ENCODE measurements at regions not wholly inside any gene's neighbourhood (a gene's known extent, or its start where the extent isn't known, plus 50 kb on each side); places are given as distances from the start of the nearest gene placed in this dataset.
A peak's percentile ranks its signal among the peaks of the same experiment; 100 is the strongest.
"Not testable (repeated sequence)": the region's sequence is repeated elsewhere in the genome, so short reads cannot be mapped to it uniquely, and the experiment has no call there.

DNA sequence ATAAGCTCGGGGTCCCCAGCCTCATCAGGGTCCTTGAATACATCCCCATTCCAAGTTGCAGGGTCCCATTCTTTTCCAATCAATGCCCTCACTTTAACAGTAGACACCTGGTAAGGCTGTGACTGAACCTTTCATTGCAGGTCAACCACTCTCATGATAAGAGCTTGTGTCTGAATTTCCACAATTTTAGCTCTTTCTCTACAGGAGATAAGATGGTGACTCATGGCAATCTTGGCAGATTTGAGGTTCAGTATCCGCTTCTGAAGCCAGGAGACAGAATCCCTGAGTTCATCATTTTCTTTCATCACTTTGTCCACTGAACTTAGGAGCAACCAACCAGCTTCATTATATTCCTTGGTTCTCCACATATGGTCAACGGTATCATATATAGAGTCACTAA is 409.9 kb downstream of the TMEM232 start:
- H3K27ac Mint-ChIP-seq; DNase-seq (ENCODE audit: low spot score in 2 of 2); H3K9me3 Mint-ChIP-seq; H3K4me3 Mint-ChIP-seq; H3K4me1 Mint-ChIP-seq; H3K36me3 Mint-ChIP-seq; ATAC-seq: not testable (repeated sequence)

DNA sequence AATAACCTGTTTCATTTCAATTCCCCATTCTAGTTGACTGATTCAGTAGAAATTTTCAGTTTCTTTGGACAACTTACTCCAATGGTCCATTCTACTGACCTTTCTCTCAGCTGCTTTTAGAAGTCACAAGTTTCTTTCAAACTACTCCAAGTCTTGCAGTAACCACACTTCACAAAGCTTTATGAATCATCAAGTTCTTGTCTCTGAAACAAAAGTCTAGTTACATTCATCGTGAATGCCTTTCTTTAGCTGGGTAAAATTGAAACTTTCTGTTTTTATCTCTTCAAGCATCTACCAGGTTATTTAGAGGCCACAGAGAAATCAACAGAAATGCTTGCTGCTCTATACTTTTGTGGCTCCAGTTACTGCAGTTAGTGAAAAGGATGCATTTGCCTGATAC is 405.4 kb downstream of the TMEM232 start:
- no peak for DNase-seq (ENCODE audit: low spot score in 2 of 2)
- H3K27ac Mint-ChIP-seq = no peak overlapping the region
- H3K4me3 Mint-ChIP-seq = no peak overlapping the region
- no peaks in the 10 kb centered on the region for H3K9me3 Mint-ChIP-seq
- no peaks in the 10 kb centered on the region for H3K36me3 Mint-ChIP-seq
- no peaks in the 10 kb centered on the region for H3K4me1 Mint-ChIP-seq
- ATAC-seq = peak; percentile 13

DNA sequence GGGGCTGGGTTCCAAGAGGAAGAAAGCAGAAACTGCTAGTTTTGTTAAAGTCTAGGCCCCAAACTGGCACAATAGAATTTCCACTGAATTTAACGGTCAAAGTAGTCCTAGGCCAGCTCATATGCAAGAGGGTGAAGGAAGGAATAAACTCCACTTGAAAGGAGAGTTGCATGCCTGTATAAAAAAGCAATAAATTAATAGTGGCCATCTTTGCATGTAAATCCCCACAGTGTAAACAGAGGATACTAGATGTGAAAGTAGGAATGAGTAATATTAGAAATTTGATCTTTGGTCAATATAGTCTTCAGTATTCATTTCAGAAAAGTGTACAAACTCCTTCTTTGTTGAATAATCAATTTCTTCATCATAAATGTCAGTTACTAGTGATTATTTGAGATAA is 403.1 kb downstream of the TMEM232 start:
- ATAC-seq = no peak
- Mint-ChIP-seq H3K36me3 (no peaks in the 10 kb centered on the region), H3K4me1 (no peaks in the 10 kb centered on the region), H3K9me3 (no peaks in the 10 kb centered on the region), H3K4me3 (no peak overlapping the region), H3K27ac (no peak overlapping the region)
- DNase-seq (ENCODE audit: low spot score in 2 of 2) = no peak

DNA sequence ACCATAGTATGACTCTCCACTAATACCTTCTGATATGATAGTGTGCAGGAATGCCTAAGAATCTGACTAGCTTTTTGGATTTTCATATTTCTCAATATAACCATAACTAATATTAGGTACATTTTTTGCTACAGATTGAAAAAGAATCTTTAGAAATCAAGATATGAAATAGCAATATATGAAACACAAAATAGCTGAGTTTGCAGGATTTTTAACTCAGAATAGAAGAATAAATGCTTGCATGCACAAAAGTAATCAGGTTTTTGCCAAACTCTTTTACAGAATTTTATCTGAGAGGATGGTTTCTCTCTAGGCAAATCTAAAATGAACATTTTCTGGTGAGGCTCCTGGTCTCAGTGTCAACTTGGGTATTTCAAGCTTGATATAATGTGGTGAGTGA is 402.6 kb downstream of the TMEM232 start:
- DNase-seq (ENCODE audit: low spot score in 2 of 2) = no peak
- Mint-ChIP-seq H3K9me3 (no peaks in the 10 kb centered on the region), H3K27ac (no peak overlapping the region), H3K36me3 (no peaks in the 10 kb centered on the region), H3K4me1 (no peaks in the 10 kb centered on the region), H3K4me3 (no peak overlapping the region)
- ATAC-seq = no peak

DNA sequence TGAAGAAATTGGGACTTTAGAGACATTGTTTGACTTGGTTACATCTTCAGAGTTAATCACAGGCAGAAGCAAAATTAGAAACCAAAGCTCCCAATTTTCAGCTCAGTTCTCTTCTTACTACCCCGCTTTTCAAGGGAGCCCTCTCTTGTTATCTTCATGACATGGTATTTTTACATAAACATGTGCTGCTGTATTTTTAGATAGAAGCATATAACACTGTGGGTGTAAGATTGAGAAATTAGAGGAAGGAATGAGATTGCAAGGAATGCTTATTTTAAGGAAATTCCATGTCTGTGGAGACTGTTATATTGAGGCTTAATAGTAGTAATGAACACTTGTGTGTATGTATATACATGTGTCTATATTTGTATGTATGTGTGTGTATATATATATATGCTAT is 401.6 kb downstream of the TMEM232 start:
- no peaks in the 10 kb centered on the region for H3K9me3 Mint-ChIP-seq
- no peak overlapping the region for H3K27ac Mint-ChIP-seq
- no peak for ATAC-seq
- no peak for DNase-seq (ENCODE audit: low spot score in 2 of 2)
- no peaks in the 10 kb centered on the region for H3K36me3 Mint-ChIP-seq
- no peak overlapping the region for H3K4me3 Mint-ChIP-seq
- H3K4me1 Mint-ChIP-seq = no peaks in the 10 kb centered on the region

DNA sequence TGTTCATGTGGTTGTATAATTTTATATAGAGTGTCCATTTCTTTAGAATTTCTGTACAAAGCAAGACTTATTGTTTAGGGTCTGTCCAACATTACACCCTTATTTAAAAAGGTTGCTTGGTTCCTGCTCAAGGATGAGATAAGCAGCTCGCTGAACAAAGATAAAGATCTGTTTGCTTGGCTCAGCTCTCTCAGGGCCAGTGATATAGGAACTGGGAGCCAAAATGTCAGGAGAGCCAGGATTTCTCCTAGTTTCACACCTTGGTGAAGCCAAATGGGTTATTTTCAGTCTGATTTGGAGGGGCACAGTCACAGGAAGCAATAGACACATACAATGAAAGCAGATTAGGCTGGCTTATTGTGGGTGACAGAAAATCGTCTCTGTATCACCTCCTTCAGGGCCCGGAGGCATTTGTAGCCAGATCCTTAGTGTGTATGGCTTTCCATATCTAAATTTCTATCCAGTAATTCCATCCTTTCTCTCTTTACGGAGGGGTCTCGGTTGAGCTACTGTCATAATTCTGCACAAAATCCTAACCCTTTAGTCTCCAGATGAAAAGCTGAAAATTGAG is 396.4 kb downstream of the TMEM232 start:
- ATAC-seq (no peak), DNase-seq (ENCODE audit: low spot score in 2 of 2) (no peak)
- Mint-ChIP-seq H3K4me1 (no peaks in the 10 kb centered on the region), H3K4me3 (no peak overlapping the region), H3K27ac (no peak overlapping the region), H3K9me3 (no peaks in the 10 kb centered on the region), H3K36me3 (no peaks in the 10 kb centered on the region)

DNA sequence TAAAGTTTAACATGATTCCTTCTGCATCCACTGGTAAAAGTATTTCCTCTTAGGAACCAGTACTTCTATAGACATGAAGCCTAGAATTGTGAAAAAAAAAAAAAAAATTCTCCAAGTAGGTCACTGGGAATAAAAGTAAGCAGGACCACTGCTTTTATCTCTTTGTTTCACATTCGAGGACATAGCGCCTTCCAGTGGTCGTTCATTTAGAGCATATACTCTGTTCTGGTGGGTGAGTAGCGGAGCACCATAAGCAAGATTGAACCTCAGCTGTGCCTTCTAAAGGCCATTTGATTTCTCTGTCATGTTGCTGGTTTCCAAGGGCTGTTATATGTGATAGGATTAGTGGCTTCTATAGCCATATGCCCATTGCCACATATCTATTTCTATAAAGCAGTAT is 393.1 kb downstream of the TMEM232 start:
- no peak for DNase-seq (ENCODE audit: low spot score in 2 of 2)
- no peaks in the 10 kb centered on the region for H3K4me1 Mint-ChIP-seq
- no peaks in the 10 kb centered on the region for H3K9me3 Mint-ChIP-seq
- ATAC-seq = no peak
- H3K27ac Mint-ChIP-seq = no peak overlapping the region
- no peaks in the 10 kb centered on the region for H3K36me3 Mint-ChIP-seq
- H3K4me3 Mint-ChIP-seq = no peak overlapping the region

DNA sequence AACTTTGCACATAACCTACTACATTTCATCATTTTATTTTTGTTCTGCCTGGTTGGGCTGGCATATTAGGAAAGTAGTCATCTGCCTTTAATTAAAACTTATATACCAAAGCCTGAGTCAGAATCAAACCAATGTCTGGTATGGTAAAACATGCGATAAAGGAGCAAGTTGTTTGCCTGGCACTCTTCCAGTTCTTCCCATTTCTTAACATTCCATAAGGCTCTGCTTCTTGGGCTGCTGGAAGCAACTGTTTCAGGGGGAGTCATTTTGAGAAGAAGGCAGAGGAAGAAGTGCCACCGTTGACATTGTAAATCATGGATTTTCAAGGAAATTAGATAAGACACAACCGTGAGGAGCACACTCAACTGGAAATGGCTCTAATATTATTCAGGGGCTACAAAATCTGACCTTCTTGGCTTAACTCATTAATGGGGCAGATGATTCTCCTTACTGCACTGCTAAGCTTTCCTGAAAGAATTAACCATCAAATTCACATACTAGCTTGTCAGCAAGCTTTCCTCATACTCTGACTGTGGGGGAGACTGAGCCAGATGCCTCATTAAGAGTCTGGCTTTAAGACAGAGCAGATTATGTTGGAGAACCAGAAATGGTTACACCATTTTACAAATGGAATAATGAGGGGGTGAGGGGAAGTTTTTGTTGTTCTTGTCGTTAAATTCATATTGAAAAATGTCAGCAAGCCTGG is 391.0 kb downstream of the TMEM232 start:
- Mint-ChIP-seq H3K4me3 (no peak overlapping the region), H3K4me1 (no peaks in the 10 kb centered on the region), H3K27ac (no peak overlapping the region), H3K36me3 (no peaks in the 10 kb centered on the region), H3K9me3 (no peaks in the 10 kb centered on the region)
- ATAC-seq (no peak), DNase-seq (ENCODE audit: low spot score in 2 of 2) (no peak)

DNA sequence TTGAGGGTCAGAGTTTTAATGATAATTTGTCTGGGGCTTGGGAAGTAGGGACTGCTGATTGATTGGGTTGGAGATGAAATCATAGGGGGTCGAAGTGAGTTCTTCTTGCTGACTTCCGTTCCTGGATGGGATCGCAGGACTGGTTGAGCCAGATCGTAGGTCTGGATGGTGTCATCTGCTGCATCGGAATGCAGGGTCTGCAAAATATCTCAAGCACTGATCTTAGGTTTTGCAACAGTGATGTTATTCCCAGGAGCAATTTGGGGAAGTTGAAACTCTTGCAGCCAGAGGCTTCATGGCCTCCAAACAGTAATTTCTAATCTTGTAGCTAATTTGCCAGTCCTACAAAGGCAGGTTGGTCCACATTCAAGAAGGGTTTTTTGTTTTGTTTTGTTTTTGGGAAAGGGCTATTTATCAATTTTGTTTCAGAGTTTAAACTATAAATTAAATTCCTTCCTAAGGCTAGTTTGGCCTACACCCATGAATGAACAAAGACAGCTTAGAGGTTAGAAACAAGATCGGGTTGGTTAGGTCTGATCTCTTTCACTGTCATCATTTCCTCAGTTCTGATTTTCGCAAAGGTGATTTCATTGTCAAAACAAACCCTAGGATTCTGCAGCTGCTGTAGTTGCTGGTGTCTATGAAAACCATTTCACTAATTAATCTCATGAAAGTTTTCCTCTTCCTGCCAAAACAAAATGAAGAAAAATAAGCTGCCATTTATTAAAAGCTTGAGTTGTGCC is 388.0 kb downstream of the TMEM232 start:
- DNase-seq (ENCODE audit: low spot score in 2 of 2) (no peak), ATAC-seq (no peak)
- Mint-ChIP-seq H3K4me3 (no peak overlapping the region), H3K27ac (no peak overlapping the region), H3K4me1 (no peaks in the 10 kb centered on the region), H3K9me3 (no peaks in the 10 kb centered on the region), H3K36me3 (no peaks in the 10 kb centered on the region)

DNA sequence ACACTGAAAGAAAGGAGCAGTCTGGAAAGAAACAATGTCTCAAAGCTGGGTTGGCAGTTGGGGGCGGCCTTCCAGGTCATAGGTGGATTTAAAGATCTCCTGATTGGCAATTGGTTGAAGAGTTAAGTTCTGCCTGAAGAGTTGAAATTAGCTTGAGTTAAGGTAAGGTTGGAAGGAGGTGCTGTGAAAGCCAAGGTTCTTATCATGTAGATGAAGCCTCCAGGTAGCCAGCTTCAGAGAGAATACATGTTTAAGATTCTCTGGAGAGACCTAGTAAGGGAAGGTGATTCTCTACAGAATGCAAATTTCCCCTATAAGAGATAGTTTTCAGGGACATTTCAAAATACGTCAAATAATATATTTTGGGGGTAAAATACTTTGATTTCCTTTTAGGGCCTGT is 387.1 kb downstream of the TMEM232 start:
- Mint-ChIP-seq H3K4me3 (no peak overlapping the region), H3K36me3 (no peaks in the 10 kb centered on the region), H3K27ac (no peak overlapping the region), H3K9me3 (no peaks in the 10 kb centered on the region), H3K4me1 (no peaks in the 10 kb centered on the region)
- no peak for DNase-seq (ENCODE audit: low spot score in 2 of 2)
- no peak for ATAC-seq

DNA sequence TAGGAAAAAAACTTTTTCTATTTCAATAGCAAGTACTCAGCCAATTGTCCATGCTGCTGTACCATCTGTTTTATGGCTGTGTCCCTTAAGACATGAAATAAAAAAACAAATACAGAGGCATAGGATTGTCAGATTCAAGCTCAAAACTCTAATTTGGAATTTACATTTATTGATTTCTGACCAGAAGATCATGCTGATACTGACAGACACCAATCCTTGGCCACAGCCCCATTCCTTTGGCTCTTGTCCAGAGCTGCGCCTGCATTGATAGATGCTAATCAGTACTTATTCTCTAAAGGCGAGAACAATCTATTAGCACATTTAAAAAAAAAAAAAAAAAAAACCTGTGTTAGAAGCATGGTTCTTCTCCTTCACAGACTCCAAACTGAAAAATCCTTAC is 384.6 kb downstream of the TMEM232 start:
- no peak for ATAC-seq
- no peak overlapping the region for H3K4me3 Mint-ChIP-seq
- no peaks in the 10 kb centered on the region for H3K9me3 Mint-ChIP-seq
- no peak for DNase-seq (ENCODE audit: low spot score in 2 of 2)
- H3K4me1 Mint-ChIP-seq = no peaks in the 10 kb centered on the region
- H3K36me3 Mint-ChIP-seq = no peaks in the 10 kb centered on the region
- no peak overlapping the region for H3K27ac Mint-ChIP-seq

DNA sequence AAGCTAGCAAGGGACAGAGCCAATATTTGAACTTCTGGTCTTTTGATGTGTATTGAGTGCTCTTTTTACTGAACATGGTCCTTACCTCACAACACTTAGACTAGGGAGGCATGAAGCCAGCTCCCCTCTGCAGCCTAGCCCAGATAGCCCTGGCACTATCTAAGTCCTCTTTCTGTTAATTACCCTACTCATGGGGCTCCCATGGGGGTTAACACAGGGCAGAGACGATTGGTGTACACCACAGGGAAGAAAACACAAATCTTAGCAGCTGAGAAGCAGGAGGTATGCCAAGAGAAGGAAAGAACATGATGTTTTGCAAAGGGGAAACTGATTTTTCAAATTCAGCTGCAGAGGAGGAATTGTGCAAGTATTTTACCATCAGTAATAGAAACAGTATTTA is 383.8 kb downstream of the TMEM232 start:
- Mint-ChIP-seq H3K36me3 (no peaks in the 10 kb centered on the region), H3K9me3 (no peaks in the 10 kb centered on the region), H3K4me1 (no peaks in the 10 kb centered on the region), H3K4me3 (no peak overlapping the region), H3K27ac (no peak overlapping the region)
- ATAC-seq = no peak
- no peak for DNase-seq (ENCODE audit: low spot score in 2 of 2)

DNA sequence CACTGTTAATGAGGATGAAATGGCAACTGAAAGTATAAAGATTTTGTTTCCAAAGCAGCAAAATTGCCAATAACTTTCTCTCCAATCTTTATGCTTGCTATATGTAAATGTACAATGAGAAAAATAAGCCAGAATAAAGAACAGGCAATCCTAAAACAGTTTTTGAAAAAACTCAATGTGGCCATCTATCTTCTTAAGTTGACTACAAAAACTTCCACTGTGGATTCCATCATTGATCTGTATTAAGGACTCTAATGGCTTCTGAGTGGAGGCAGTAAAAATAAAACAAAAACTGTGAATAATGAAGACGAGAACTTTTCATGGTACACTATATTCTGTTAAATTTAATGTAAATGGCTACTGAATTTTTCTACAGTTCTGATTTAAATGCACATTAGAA is 382.9 kb downstream of the TMEM232 start:
- Mint-ChIP-seq H3K4me1 (no peaks in the 10 kb centered on the region), H3K27ac (no peak overlapping the region), H3K4me3 (no peak overlapping the region), H3K9me3 (no peaks in the 10 kb centered on the region), H3K36me3 (no peaks in the 10 kb centered on the region)
- DNase-seq (ENCODE audit: low spot score in 2 of 2) (no peak), ATAC-seq (no peak)

DNA sequence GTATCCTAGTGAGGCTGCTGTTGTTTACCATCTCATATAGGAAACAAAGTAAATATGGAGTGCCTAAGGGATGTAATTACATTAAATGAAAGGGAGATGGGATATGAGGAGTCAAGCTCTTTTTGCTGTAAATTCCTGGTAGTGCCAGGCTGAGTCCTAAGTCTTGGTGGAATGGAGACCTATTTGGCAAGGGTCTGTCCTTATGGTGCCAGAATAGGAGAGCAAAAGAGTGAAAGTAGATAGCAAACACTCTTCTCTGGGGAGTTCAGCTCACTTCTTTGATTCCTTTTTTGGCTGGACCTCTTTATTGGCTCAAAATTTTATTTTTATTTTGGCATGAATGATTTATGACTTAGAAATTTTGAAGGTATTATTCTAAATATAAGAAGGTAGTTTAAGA is 380.8 kb downstream of the TMEM232 start:
- Mint-ChIP-seq H3K9me3 (no peaks in the 10 kb centered on the region), H3K4me3 (no peak overlapping the region), H3K27ac (no peak overlapping the region), H3K4me1 (no peaks in the 10 kb centered on the region), H3K36me3 (no peaks in the 10 kb centered on the region)
- DNase-seq (ENCODE audit: low spot score in 2 of 2) = no peak
- ATAC-seq = no peak

DNA sequence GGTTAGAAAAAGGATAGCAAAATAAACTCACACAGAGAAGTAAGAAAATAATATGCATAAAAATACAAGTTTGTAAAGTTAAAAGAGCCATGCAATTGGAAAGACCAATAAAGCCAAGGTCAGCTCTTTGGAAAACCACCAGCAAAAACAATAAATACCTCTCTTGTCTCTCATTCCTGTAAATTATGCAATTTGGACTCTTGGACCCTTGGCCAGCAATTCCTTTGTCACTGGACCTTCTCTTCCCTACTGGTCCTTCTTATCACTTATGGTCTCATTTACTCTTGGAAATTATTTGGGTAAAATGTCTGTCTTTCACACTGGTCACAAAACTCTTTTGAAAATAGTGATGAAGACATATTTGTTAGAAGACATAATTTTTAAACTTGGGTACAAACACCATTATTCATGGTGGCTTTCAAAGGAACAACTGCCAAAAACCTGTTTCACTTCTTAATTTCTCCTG is 379.5 kb downstream of the TMEM232 start:
- no peak overlapping the region for H3K4me3 Mint-ChIP-seq
- DNase-seq (ENCODE audit: low spot score in 2 of 2) = no peak
- H3K4me1 Mint-ChIP-seq = no peaks in the 10 kb centered on the region
- H3K9me3 Mint-ChIP-seq = no peaks in the 10 kb centered on the region
- H3K36me3 Mint-ChIP-seq = no peaks in the 10 kb centered on the region
- no peak for ATAC-seq
- no peak overlapping the region for H3K27ac Mint-ChIP-seq

DNA sequence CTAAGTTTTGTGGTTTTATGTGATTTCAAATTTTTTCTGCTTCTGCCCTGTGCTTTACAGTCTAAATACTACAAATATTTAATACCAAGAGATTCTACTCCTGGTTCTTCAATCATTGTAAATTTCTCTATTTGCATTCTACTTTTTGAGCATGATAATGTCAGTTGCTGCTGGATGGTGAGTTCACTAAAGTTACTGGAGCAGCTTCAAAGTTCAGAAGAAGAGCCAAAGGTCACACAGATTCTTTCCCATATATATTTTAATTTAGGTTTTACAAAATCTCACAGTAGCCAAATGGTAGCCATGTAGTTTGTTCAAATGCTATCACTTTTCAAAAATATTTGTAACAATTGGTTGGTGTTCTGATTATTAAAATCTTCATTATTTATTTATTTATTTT is 378.7 kb downstream of the TMEM232 start:
- no peak overlapping the region for H3K4me3 Mint-ChIP-seq
- H3K36me3 Mint-ChIP-seq = no peaks in the 10 kb centered on the region
- ATAC-seq (no peak), DNase-seq (ENCODE audit: low spot score in 2 of 2) (no peak)
- no peaks in the 10 kb centered on the region for H3K4me1 Mint-ChIP-seq
- no peaks in the 10 kb centered on the region for H3K9me3 Mint-ChIP-seq
- no peak overlapping the region for H3K27ac Mint-ChIP-seq
